HepG2 (cell line): ENCODE measurements at regions not wholly inside any gene's neighbourhood (a gene's known extent, or its start where the extent isn't known, plus 50 kb on each side); places are given as distances from the start of the nearest gene placed in this dataset.

Experiments used
- ATAC-seq: fragments of 200-7000 bp; cut with Tn5 transposase; 3 replicates; pipeline ENCODE4 v1.9.1; 2020; ENCODE audit warnings: mild to moderate bottlenecking, moderate library complexity
- BruUV-seq: library from RNA; stranded (reverse); fragments of 400-500 nt; replicated peaks from 2 replicates; lab custom pipeline; 2021; lab: Mats Ljungman, UMichigan
- CTCF ChIA-PET: fragments of 300-600 bp; formaldehyde crosslinking; extraction: SDS; loops from one replicate; lab custom pipeline; 2021; ENCODE audit warnings: low total read pairs, inconsistent platforms, low intra/inter-chr PET ratio; lab: Yijun Ruan, JAX
- POLR2A ChIA-PET: fragments of 350-600 bp; sonication (Branson Sonifier 250); formaldehyde crosslinking; loops from one replicate; lab custom pipeline; 2020; ENCODE audit warnings: antibody characterized with exemption, inconsistent platforms; lab: Yijun Ruan, JAX
- DNase-seq: peaks from one replicate; pipeline ENCODE4 v3.0.0-alpha.2; 2015; ENCODE audit warnings: low spot score
- FAIRE-seq: peaks from 3 replicates; lab custom pipeline; 2011; peaks lifted over from hg19 to GRCh38; lab: Jason Lieb, UNC
- H2AFZ ChIP-seq: one replicate; pipeline ENCODE4 v1.6.1; 2011; ENCODE audit warnings: low read length, inconsistent platforms
- H3K27ac ChIP-seq: fragments of 300-600 bp; 3 replicates; pipeline ENCODE4 v1.8.0; 2011; ENCODE audit warnings: mixed run types, mild to moderate bottlenecking, mixed read lengths, low read length, inconsistent platforms; ENCODE audit not compliant: insufficient read depth; ENCODE audit errors: extremely low read length
- H3K27me3 ChIP-seq, 2 experiments: fragments of 200-600 bp in 1 of 2; 2 replicates in 1 of 2; 3 replicates in 1 of 2; pipeline versions ENCODE4 v1.6.0 to v1.8.0; 2011; ENCODE audit warnings: low read length in 2 of 2, mild to moderate bottlenecking in 2 of 2, moderate library complexity in 2 of 2, inconsistent platforms in 1 of 2; ENCODE audit not compliant: insufficient read depth in 2 of 2, control insufficient read depth in 1 of 2
- H3K36me3 ChIP-seq, 2 experiments: fragments of 200-600 bp in 1 of 2; replicated peaks in 1 of 2; 2 replicates in 1 of 2; 3 replicates in 1 of 2; pipeline versions ENCODE4 v1.5.1 to v1.8.0; 2011; ENCODE audit warnings: low read length in 2 of 2, inconsistent platforms in 1 of 2; ENCODE audit not compliant: insufficient read depth in 2 of 2, control insufficient read depth in 1 of 2
- H3K4me1 ChIP-seq: 2 replicates; pipeline ENCODE4 v1.5.1; 2012; ENCODE audit warnings: low read length, inconsistent platforms; ENCODE audit not compliant: insufficient read depth
- H3K4me2 ChIP-seq: 2 replicates; pipeline ENCODE4 v1.6.0; 2011; ENCODE audit warnings: low read depth, low read length, inconsistent platforms
- H3K4me3 ChIP-seq, 3 experiments: fragments of 200-600 bp in 1 of 3; sonication (generic), shearing (Covaris generic) in 1 of 3; replicated peaks in 1 of 3; 2 replicates each; pipeline ENCODE4 v1.5.1; 2011 to 2016; ENCODE audit warnings: low read length in 3 of 3, inconsistent platforms in 2 of 3, low read depth in 2 of 3, mild to moderate bottlenecking in 2 of 3, control low read depth in 1 of 3, mixed read lengths in 1 of 3; ENCODE audit not compliant: insufficient read depth in 1 of 3
- H3K79me2 ChIP-seq: one replicate; pipeline ENCODE4 v1.6.1; 2011; ENCODE audit warnings: low read length, inconsistent platforms; ENCODE audit not compliant: insufficient read depth
- H3K9ac ChIP-seq: 2 replicates; pipeline ENCODE4 v1.6.0; 2011; ENCODE audit warnings: mild to moderate bottlenecking, low read depth, low read length, inconsistent platforms; ENCODE audit not compliant: insufficient read depth
- H3K9me3 ChIP-seq: 2 replicates; pipeline ENCODE4 v1.5.1; 2012; ENCODE audit warnings: mild to moderate bottlenecking, low read length
- H4K20me1 ChIP-seq: 2 replicates; pipeline ENCODE4 v1.6.0; 2011; ENCODE audit warnings: inconsistent platforms, mild to moderate bottlenecking, low read length, moderate library complexity; ENCODE audit not compliant: insufficient read depth
- EHMT2 ChIP-seq: fragments of 200-600 bp; sonication (generic); IDR thresholded peaks from 2 replicates; pipeline ENCODE4 v1.7.0; 2017; ENCODE audit warnings: antibody characterized with exemption, low read depth, low read length, borderline replicate concordance
- IKZF4 ChIP-seq: sonication (generic); formaldehyde crosslinking; IDR thresholded peaks from 2 replicates; pipeline ENCODE4 v1.5.1; 2020; ENCODE audit warnings: borderline replicate concordance, mild to moderate bottlenecking, low read depth, missing genetic modification reagents; ENCODE audit errors: not compliant biosample characterization
- NFE2L2 ChIP-seq: fragments of 150-350 bp; IDR thresholded peaks from 2 replicates; pipeline ENCODE4 v1.6.1; 2014; ENCODE audit warnings: low read length
- RFXANK ChIP-seq: IDR thresholded peaks from 2 replicates; pipeline ENCODE4 v1.6.1; 2016
- SPEN ChIP-seq: sonication (generic); formaldehyde crosslinking; IDR thresholded peaks from 2 replicates; pipeline ENCODE4 v1.5.1; 2020; ENCODE audit warnings: low read depth, mild to moderate bottlenecking, missing genetic modification reagents
- TBP ChIP-seq: sonication (generic); formaldehyde crosslinking; IDR thresholded peaks from 2 replicates; pipeline ENCODE4 v1.5.0; 2020; ENCODE audit warnings: missing genetic modification reagents
- TBX3 ChIP-seq: fragments of 450-650 bp; IDR thresholded peaks from 2 replicates; pipeline ENCODE4 v1.6.1; 2017; ENCODE audit warnings: antibody characterized with exemption, mild to moderate bottlenecking, inconsistent platforms, borderline replicate concordance
- TOPORS ChIP-seq: sonication (generic); formaldehyde crosslinking; IDR thresholded peaks from 2 replicates; pipeline ENCODE4 v1.8.0; 2023; ENCODE audit warnings: mild to moderate bottlenecking, missing genetic modification reagents
- ZC3H13 ChIP-seq: sonication (generic); formaldehyde crosslinking; IDR thresholded peaks from 2 replicates; pipeline ENCODE4 v1.8.1; 2023; ENCODE audit warnings: mild to moderate bottlenecking, missing genetic modification reagents, moderate library complexity
- ZEB1 ChIP-seq: IDR thresholded peaks from 2 replicates; pipeline ENCODE4 v1.6.1; 2012; ENCODE audit warnings: mild to moderate bottlenecking, low read depth, inconsistent platforms; ENCODE audit not compliant: insufficient replicate concordance
- ZFP82 ChIP-seq: sonication (generic); formaldehyde crosslinking; IDR thresholded peaks from 2 replicates; pipeline ENCODE4 v1.5.1; 2020; ENCODE audit warnings: mild to moderate bottlenecking, missing genetic modification reagents, borderline replicate concordance
- ZNF143 ChIP-seq: sonication (generic); formaldehyde crosslinking; IDR thresholded peaks from 2 replicates; pipeline ENCODE4 v1.4.0; 2020; ENCODE audit warnings: missing genetic modification reagents
- ZNF282 ChIP-seq: fragments of 450-650 bp; IDR thresholded peaks from 2 replicates; pipeline ENCODE4 v1.6.1; 2018; ENCODE audit not compliant: partially characterized antibody
- ZNF350 ChIP-seq: sonication (generic); formaldehyde crosslinking; IDR thresholded peaks from 2 replicates; pipeline ENCODE4 v1.4.0; 2020; ENCODE audit warnings: mild to moderate bottlenecking, low read depth, missing genetic modification reagents, borderline replicate concordance
- ZNF432 ChIP-seq: sonication (generic); formaldehyde crosslinking; IDR thresholded peaks from 2 replicates; pipeline ENCODE4 v1.5.0; 2020; ENCODE audit warnings: missing genetic modification reagents, mild to moderate bottlenecking, borderline replicate concordance
- ZNF891 ChIP-seq: sonication (generic); formaldehyde crosslinking; IDR thresholded peaks from 2 replicates; pipeline ENCODE4 v1.5.0; 2020; ENCODE audit warnings: mild to moderate bottlenecking, missing genetic modification reagents
- WGBS: methylation state at CpG from one replicate; pipeline ENCODE4 v1.1.6; 2017; ENCODE audit warnings: low lambda C conversion rate; 5-methylcytosine and 5-hydroxymethylcytosine counted together
- in situ Hi-C: cut with HindIII; loops from 2 replicates; pipeline ENCODE4 v1.10.0; 2017; ENCODE audit warnings: low pct_unique_long_range_greater_than_20kb; ENCODE audit not compliant: extremely low pct_ligation_motif_present
- intact Hi-C: fragments of 100-400 bp; cut with micrococcal nuclease; formaldehyde crosslinking; loops from one replicate; pipeline ENCODE4 v1.10.0; 2022; ENCODE audit not compliant: unreplicated experiment
- TF ChIP-seq, protein P1 (sequence below): sonication (generic); formaldehyde crosslinking; IDR thresholded peaks from 2 replicates; pipeline ENCODE4 v1.5.1; 2020; ENCODE audit warnings: mild to moderate bottlenecking, missing genetic modification reagents
- TF ChIP-seq, protein P2 (sequence below): sonication (generic); formaldehyde crosslinking; IDR thresholded peaks from 2 replicates; pipeline ENCODE4 v1.8.0; 2022; ENCODE audit warnings: missing genetic modification reagents, low read depth, mild to moderate bottlenecking, borderline replicate concordance

DNA sequence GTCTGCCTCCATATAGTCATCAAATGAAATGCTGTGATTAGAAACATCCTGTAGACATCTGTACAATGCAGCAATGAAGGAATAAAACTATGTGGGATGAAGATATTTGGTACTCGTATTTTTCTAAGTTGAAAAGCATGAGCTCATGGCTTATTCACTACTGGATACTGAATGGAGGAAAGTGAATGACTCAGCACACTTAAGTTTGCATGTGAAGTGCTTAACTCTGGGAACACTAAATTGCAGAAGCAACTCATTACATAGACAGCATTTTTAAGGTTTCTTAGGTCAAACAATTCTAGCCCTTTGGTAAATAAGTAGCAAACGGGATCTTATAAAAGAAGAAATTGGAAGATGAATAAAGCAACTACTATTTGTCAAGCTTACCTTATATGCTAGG lies 429.0 kb upstream of the MIR17HG start:
- no TSS peak for BruUV-seq
- Histone ChIP-seq H3K36me3 (no peaks in the 10 kb centered on the region), H3K9ac (no peak overlapping the region), H2AFZ (no peak overlapping the region), H3K4me1 (no peaks in the 10 kb centered on the region)
- CTCF ChIA-PET, result no interaction called here
- no peak for ATAC-seq
- TF ChIP-seq NFE2L2, result peak; percentile 18; the same call in 1 of the 2 replicates
- TF ChIP-seq TBX3, result no peak
- TF ChIP-seq, all 625 proteins: peak for 1
- Histone ChIP-seq H4K20me1 (no peaks in the 10 kb centered on the region), H3K9me3 (no peaks in the 10 kb centered on the region), H3K79me2 (no peaks in the 10 kb centered on the region), H3K4me2 (no peak overlapping the region), H3K27ac (no peak overlapping the region), H3K27me3 (no peaks in the 10 kb centered on the region), H3K4me3 (no peak overlapping the region)
- no peak for DNase-seq
- FAIRE-seq, result no peak
- intact Hi-C loops (no loop called here), in situ Hi-C loops (no loop called here)
- 0% methylated on average over 2 of the region's 2 CpGs for WGBS
- POLR2A ChIA-PET, result no interaction called here

DNA sequence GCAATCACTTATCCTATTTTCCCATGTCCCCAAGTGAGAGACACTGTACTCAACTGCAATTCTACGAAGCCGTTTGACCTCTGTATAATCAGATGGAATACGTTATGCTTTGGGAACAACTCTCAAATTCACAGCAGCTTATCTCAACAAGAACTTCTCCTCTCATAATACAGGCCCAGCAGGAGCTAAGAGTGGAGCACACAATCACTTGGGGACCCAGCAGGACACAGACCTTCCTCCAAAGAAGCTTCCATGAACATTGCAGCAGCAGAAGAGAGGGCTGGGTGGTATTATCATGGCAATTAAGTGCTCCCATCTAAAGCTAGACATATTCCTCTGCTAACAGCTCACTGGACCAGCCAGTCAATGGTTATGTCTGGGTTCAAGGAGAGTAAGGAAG lies 428.3 kb upstream of the MIR17HG start:
- Histone ChIP-seq H3K27me3 (no peaks in the 10 kb centered on the region), H2AFZ (no peak overlapping the region), H3K27ac (no peak overlapping the region), H3K36me3 (no peaks in the 10 kb centered on the region), H3K4me2 (no peak overlapping the region), H3K79me2 (no peaks in the 10 kb centered on the region), H3K4me1 (no peaks in the 10 kb centered on the region), H3K9ac (no peak overlapping the region), H4K20me1 (no peaks in the 10 kb centered on the region), H3K4me3 (no peak overlapping the region), H3K9me3 (no peaks in the 10 kb centered on the region)
- no peak for DNase-seq
- in situ Hi-C loops (no loop called here), intact Hi-C loops (no loop called here)
- ATAC-seq, result no peak
- WGBS, result 0% methylated on average over 3 of the region's 3 CpGs
- FAIRE-seq, result no peak
- ChIA-PET POLR2A (no interaction called here), CTCF (no interaction called here)
- no TSS peak for BruUV-seq
- TF ChIP-seq IKZF4, result no peak
- TF ChIP-seq RFXANK (CRISPR knock-in tag), result no peak
- no peak for TF ChIP-seq ZNF143
- TF ChIP-seq ZC3H13, result no peak
- no peak for TF ChIP-seq ZNF282
- no peak for TF ChIP-seq TOPORS (CRISPR knock-in tag)
- no peak for TF ChIP-seq TBP
- TF ChIP-seq EHMT2, result no peak
- no peak for TF ChIP-seq ZNF432 (CRISPR knock-in tag)
- TF ChIP-seq SPEN (CRISPR knock-in tag), result no peak
- no peak for TF ChIP-seq NFE2L2
- TF ChIP-seq ZEB1, result no peak
- no peak for TF ChIP-seq ZNF350 (CRISPR knock-in tag)
- TF ChIP-seq ZFP82 (CRISPR knock-in tag), result no peak
- TF ChIP-seq, protein P1, sequence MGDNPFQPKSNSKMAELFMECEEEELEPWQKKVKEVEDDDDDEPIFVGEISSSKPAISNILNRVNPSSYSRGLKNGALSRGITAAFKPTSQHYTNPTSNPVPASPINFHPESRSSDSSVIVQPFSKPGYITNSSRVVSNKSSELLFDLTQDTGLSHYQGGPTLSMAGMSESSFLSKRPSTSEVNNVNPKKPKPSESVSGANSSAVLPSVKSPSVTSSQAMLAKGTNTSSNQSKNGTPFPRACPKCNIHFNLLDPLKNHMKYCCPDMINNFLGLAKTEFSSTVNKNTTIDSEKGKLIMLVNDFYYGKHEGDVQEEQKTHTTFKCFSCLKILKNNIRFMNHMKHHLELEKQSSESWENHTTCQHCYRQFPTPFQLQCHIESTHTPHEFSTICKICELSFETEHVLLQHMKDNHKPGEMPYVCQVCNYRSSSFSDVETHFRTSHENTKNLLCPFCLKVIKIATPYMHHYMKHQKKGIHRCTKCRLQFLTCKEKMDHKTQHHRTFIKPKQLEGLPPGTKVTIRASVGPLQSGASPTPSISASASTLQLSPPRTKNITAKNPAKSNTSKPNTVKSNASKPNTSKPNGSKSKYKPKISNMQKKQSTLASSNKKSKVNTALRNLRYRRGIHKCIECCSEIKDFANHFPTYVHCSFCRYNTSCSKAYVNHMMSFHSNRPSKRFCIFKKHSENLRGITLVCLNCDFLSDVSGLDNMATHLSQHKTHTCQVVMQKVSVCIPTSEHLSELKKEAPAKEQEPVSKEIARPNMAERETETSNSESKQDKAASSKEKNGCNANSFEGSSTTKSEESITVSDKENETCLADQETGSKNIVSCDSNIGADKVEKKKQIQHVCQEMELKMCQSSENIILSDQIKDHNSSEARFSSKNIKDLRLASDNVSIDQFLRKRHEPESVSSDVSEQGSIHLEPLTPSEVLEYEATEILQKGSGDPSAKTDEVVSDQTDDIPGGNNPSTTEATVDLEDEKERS, result no peak
- TF ChIP-seq ZNF891, result no peak
- TF ChIP-seq, protein P2, sequence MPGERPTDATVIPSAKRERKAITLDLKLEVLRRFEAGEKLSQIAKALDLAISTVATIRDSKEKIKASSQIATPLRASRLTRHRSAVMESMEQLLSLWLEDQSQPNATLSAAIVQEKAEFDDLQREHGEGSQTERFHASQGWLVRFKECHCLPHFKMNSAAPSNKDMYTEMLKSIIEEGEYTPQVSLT, result no peak
